ENCODE measurements at regions not wholly inside any gene's neighbourhood (a gene's known extent, or its start where the extent isn't known, plus 50 kb on each side); places are given as distances from the start of the nearest gene placed in this dataset.
A peak's percentile ranks its signal among the peaks of the same experiment; 100 is the strongest.

GRCh38 chr11:112401036-112401769 is 140.5 kb upstream of the PLET1 start:
- no peak for DNase-seq

- no peak for DNase-seq
These were observed 142.8 kb upstream of the PLET1 start for GRCh38 chr11:112403432-112403831.

- no peak for DNase-seq
These were observed 143.5 kb upstream of the PLET1 start for GRCh38 chr11:112404112-112404511.

GRCh38 chr11:112408517-112408916 is 147.9 kb upstream of the PLET1 start:
- DNase-seq: no peak

GRCh38 chr11:112410325-112410724 is 149.7 kb upstream of the PLET1 start:
- DNase-seq: no peak

GRCh38 chr11:112412383-112412782 is 151.7 kb upstream of the PLET1 start:
- no peak for DNase-seq

GRCh38 chr11:112417339-112417738 is 156.7 kb upstream of the PLET1 start:
- DNase-seq: no peak

- no peak for DNase-seq
These were observed 157.8 kb upstream of the PLET1 start for GRCh38 chr11:112418438-112418837.

GRCh38 chr11:112421879-112422278 is 161.2 kb upstream of the PLET1 start:
- no peak for DNase-seq

- DNase-seq: no peak
These were observed 164.5 kb upstream of the PLET1 start for GRCh38 chr11:112425121-112425520.

- DNase-seq: no peak
These were observed 176.4 kb upstream of the PLET1 start for GRCh38 chr11:112437096-112437495.

- DNase-seq: peak; percentile 22
These were observed 179.0 kb upstream of the PLET1 start for GRCh38 chr11:112439614-112440013.

GRCh38 chr11:112440518-112440917 is 179.9 kb upstream of the PLET1 start:
- DNase-seq: no peak

GRCh38 chr11:112448168-112448567 is 187.5 kb upstream of the PLET1 start:
- no peak for DNase-seq

GRCh38 chr11:112448806-112449205 is 188.1 kb upstream of the PLET1 start:
- DNase-seq: no peak

- DNase-seq: no peak
These were observed 190.6 kb upstream of the PLET1 start for GRCh38 chr11:112451250-112451649.

- DNase-seq: no peak
These were observed 193.2 kb upstream of the PLET1 start for GRCh38 chr11:112453601-112454577.

- DNase-seq: no peak
These were observed 194.2 kb upstream of the PLET1 start for GRCh38 chr11:112454841-112455240.

- no peak for DNase-seq
These were observed 195.1 kb upstream of the PLET1 start for GRCh38 chr11:112455791-112456190.

- no peak for DNase-seq
These were observed 196.9 kb upstream of the PLET1 start for GRCh38 chr11:112457532-112457931.

GRCh38 chr11:112459001-112459400 is 198.3 kb upstream of the PLET1 start:
- no peak for DNase-seq

GRCh38 chr11:112460141-112460540 is 199.5 kb upstream of the PLET1 start:
- DNase-seq: no peak

- DNase-seq: no peak
These were observed 204.3 kb upstream of the PLET1 start for GRCh38 chr11:112464949-112465348.

GRCh38 chr11:112465433-112466024 is 204.9 kb upstream of the PLET1 start:
- no peak for DNase-seq
